Chondrocyte (in vitro differentiated cells): ENCODE measurements at regions not wholly inside any gene's neighbourhood (a gene's known extent, or its start where the extent isn't known, plus 50 kb on each side); places are given as distances from the start of the nearest gene placed in this dataset.

Experiments used
- DNase-seq: peaks from one replicate; pipeline ENCODE4 v3.0.0; 2021; ENCODE audit warnings: mixed read lengths, low spot score
- H3K27ac Mint-ChIP-seq: one replicate; pipeline ENCODE4 v1.8.0; 2021; ENCODE audit warnings: mild to moderate bottlenecking, moderate library complexity, mixed read lengths; ENCODE audit not compliant: unreplicated experiment
- H3K27me3 Mint-ChIP-seq: 2 replicates; pipeline ENCODE4 v1.8.0; 2021; ENCODE audit warnings: low read depth, mixed read lengths
- H3K36me3 Mint-ChIP-seq: 2 replicates; pipeline ENCODE4 v1.8.0; 2021; ENCODE audit warnings: low read depth, mixed read lengths
- H3K4me1 Mint-ChIP-seq: 2 replicates; pipeline ENCODE4 v1.8.0; 2021; ENCODE audit warnings: low read depth, mild to moderate bottlenecking, mixed read lengths
- H3K4me3 Mint-ChIP-seq: one replicate; pipeline ENCODE4 v1.8.0; 2021; ENCODE audit warnings: mild to moderate bottlenecking, moderate library complexity, mixed read lengths; ENCODE audit not compliant: unreplicated experiment
- H3K9me3 Mint-ChIP-seq: 2 replicates; pipeline ENCODE4 v1.8.0; 2021; ENCODE audit warnings: low read depth, mixed read lengths
- TF ChIP-seq, protein P1 (sequence below): fragments of 200-600 bp; sonication (generic); IDR thresholded peaks from 2 replicates; pipeline ENCODE4 v1.5.0; 2021; ENCODE audit warnings: antibody characterized with exemption, mild to moderate bottlenecking, moderate library complexity

DNA sequence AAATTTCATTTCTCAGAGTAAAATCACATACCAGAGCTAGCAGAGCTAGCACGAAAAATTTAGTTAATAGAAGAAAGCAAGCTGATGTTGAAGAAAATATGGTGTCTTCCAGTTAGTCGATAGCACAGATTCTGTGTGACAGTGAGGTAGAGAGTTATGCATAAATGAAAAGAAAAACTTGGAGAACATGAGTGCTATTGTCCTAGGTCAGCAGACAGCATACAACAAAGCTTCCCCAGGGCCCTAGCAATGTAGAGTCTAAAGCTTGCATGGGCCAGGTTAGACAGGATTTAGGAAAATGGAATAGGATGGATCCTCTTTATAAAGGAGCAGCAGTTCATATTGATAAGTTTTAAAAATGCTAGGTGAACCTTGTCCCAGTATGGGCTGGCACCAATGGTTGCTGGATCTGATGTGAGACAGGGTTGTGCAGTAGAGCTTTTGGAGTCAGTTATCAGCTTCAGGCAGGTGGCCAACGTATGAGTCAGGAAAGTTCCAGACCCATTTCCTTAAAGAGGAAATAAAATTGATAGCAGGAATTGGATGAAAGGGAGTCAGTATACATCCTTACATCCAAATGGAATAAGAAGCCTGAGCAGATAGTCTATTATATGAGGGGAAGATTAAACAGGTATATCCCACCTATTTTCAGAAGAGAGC is 277.2 kb downstream of the FRK start:
- Mint-ChIP-seq H3K27me3 (no peaks in the 10 kb centered on the region), H3K9me3 (no peaks in the 10 kb centered on the region), H3K4me1 (no peaks in the 10 kb centered on the region), H3K27ac (no peak overlapping the region), H3K36me3 (no peaks in the 10 kb centered on the region), H3K4me3 (no peak overlapping the region)
- TF ChIP-seq, protein P1, sequence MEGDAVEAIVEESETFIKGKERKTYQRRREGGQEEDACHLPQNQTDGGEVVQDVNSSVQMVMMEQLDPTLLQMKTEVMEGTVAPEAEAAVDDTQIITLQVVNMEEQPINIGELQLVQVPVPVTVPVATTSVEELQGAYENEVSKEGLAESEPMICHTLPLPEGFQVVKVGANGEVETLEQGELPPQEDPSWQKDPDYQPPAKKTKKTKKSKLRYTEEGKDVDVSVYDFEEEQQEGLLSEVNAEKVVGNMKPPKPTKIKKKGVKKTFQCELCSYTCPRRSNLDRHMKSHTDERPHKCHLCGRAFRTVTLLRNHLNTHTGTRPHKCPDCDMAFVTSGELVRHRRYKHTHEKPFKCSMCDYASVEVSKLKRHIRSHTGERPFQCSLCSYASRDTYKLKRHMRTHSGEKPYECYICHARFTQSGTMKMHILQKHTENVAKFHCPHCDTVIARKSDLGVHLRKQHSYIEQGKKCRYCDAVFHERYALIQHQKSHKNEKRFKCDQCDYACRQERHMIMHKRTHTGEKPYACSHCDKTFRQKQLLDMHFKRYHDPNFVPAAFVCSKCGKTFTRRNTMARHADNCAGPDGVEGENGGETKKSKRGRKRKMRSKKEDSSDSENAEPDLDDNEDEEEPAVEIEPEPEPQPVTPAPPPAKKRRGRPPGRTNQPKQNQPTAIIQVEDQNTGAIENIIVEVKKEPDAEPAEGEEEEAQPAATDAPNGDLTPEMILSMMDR = no peak
- no peak for DNase-seq

DNA sequence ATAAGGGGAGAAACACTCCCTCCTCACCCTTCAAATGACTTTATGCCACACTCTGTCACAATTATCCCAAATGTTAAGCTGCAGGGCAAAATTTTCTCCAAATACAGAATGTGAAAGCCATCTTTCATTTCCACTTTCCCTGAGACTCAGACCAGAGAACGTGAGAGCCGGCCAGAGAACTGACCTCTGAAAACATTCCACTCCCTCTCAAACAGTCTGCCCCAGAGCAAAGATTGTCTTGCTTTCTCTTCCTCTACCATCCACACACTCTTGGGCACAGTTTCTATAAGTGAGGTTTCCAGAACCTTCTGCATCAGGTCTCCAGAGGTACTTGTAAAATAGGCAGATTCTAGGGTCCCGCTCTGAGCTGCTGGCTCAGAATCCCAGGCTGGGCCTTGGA is 278.1 kb downstream of the FRK start:
- H3K27ac Mint-ChIP-seq = no peak overlapping the region
- no peaks in the 10 kb centered on the region for H3K36me3 Mint-ChIP-seq
- no peaks in the 10 kb centered on the region for H3K9me3 Mint-ChIP-seq
- TF ChIP-seq, protein P1 = no peak
- no peak overlapping the region for H3K4me3 Mint-ChIP-seq
- no peaks in the 10 kb centered on the region for H3K27me3 Mint-ChIP-seq
- H3K4me1 Mint-ChIP-seq = no peaks in the 10 kb centered on the region
- DNase-seq = no peak

DNA sequence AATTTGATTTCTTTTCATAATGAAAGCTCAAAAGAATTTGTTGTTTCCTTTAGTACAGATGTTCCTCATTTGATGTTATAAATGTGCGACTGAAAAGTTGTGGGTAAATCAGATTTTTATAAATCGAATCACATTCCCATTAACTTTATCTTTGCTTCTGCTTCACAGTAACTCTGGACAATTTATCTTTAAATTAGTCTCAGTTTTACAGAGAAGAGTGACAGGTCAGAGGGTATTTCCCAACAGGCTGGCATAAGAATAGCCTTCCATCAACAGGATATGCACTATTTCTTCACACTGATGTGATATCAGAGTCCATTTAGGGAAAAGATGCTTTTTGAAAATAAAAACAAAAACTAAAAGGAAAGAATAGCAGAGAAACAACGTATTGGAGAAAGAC is 286.9 kb downstream of the FRK start:
- no peak overlapping the region for H3K4me3 Mint-ChIP-seq
- no peaks in the 10 kb centered on the region for H3K27me3 Mint-ChIP-seq
- H3K4me1 Mint-ChIP-seq = no peaks in the 10 kb centered on the region
- TF ChIP-seq, protein P1 = no peak
- no peaks in the 10 kb centered on the region for H3K36me3 Mint-ChIP-seq
- H3K9me3 Mint-ChIP-seq = no peaks in the 10 kb centered on the region
- DNase-seq = no peak
- H3K27ac Mint-ChIP-seq = no peak overlapping the region

DNA sequence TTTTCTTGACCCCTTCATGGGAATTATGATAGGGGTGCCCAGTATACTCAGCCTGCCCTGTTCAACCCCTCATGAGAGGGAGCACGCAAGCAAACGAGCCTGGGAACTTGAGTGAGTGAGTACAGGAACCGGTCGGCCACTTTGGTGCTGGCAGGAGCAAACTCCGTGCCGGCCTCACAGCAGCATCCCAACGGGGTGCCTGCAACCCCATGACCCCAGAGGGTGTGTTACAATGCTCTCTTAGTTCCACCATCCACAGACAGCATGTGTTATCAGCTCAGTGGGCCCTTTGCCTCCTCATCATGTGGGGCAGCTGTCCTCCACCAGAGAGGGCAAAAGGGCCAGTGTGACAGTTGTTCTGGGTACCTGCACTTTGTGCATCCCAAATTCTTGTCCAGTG is 289.8 kb downstream of the FRK start:
- no peaks in the 10 kb centered on the region for H3K36me3 Mint-ChIP-seq

DNA sequence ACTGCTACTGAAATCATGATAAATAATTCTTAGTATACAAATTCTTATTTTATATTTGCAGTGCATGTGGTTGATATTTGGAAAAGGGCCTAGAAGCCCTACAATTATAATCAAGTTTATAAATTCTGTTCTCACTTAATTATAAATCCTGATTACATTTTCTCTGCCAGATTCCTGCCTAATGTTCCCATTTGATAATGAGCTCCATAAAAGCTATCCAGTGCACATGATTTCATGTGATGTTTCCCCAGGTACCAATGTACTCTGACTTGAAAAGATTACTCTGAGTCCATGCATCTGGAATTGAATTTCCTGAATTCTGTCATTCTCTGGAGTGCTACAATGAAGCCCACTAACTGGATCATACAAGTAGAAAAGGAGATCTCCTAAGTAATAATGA is 292.2 kb downstream of the FRK start:
- no peaks in the 10 kb centered on the region for H3K27me3 Mint-ChIP-seq
- DNase-seq = no peak
- TF ChIP-seq, protein P1 = no peak
- H3K4me3 Mint-ChIP-seq = no peak overlapping the region
- H3K27ac Mint-ChIP-seq = no peak overlapping the region
- no peaks in the 10 kb centered on the region for H3K36me3 Mint-ChIP-seq
- H3K4me1 Mint-ChIP-seq = peaks cover 3% of the 10 kb centered on the region
- H3K9me3 Mint-ChIP-seq = no peaks in the 10 kb centered on the region

More for the DNA sequence above, 289.8 kb downstream of the FRK start:
- no peak overlapping the region for H3K27ac Mint-ChIP-seq
- H3K9me3 Mint-ChIP-seq = no peaks in the 10 kb centered on the region
- TF ChIP-seq, protein P1 = no peak
- H3K4me3 Mint-ChIP-seq = no peak overlapping the region
- H3K4me1 Mint-ChIP-seq = peaks cover 3% of the 10 kb centered on the region
- DNase-seq = no peak
- no peaks in the 10 kb centered on the region for H3K27me3 Mint-ChIP-seq
